ENCODE measurements at regions not wholly inside any gene's neighbourhood (a gene's known extent, or its start where the extent isn't known, plus 50 kb on each side); places are given as distances from the start of the nearest gene placed in this dataset.

DNA sequence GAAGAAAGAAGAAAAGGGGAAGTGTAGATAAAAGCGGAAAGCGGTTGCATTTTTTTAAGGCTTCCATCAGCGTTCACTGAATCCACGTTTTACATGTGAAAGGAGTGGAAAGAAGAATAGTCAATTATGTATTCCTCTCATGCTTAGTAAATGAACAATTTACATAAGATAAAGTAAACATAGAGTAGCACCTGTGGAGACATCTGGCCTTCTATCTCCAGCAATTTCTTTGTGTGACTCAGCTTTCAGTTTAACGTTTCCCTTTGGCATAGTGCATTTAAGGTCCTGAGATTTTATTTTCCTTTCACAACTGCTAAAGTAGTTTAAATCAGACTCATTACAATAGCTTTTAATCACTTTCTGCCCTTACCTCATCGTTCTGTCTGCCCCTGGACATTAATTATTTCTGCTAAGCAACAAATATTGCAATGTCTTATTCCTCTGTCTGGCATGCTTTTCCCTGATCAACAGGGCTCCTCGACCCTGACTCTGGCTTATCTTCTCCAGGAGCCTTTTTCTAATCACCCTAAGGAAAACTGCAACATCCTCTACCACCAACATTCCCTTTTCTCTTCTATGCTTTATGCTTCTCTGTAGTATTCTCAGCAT is 383.5 kb upstream of the VWC2 start:
- TF ChIP-seq, protein P1, sequence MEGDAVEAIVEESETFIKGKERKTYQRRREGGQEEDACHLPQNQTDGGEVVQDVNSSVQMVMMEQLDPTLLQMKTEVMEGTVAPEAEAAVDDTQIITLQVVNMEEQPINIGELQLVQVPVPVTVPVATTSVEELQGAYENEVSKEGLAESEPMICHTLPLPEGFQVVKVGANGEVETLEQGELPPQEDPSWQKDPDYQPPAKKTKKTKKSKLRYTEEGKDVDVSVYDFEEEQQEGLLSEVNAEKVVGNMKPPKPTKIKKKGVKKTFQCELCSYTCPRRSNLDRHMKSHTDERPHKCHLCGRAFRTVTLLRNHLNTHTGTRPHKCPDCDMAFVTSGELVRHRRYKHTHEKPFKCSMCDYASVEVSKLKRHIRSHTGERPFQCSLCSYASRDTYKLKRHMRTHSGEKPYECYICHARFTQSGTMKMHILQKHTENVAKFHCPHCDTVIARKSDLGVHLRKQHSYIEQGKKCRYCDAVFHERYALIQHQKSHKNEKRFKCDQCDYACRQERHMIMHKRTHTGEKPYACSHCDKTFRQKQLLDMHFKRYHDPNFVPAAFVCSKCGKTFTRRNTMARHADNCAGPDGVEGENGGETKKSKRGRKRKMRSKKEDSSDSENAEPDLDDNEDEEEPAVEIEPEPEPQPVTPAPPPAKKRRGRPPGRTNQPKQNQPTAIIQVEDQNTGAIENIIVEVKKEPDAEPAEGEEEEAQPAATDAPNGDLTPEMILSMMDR (IDR thresholded peaks at IDR 0.05), result no peak

- TF ChIP-seq, protein P1 (IDR thresholded peaks at IDR 0.05), result no peak
These were observed 377.2 kb upstream of the VWC2 start for GRCh38 chr7:49396229-49396628.

DNA sequence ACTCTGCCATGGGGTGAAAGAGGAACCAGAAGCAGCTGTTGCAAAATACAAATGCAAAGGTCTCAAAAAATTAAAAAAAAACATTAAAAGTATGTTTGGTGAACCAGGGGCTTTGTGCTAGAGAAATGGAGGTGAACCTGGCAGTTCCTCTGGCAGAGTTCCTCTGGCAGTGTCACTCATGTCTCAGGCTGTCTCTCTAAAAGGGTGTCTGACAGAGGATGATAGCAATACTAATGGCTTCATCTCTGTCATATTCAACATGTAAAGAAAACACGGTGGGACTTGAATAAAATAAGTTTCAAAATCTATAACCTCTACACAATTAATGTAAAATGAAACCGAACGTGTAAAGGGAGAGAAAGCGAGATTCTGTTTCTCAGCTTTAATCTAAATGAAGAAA is 375.7 kb upstream of the VWC2 start:
- TF ChIP-seq, protein P1 (IDR thresholded peaks at IDR 0.05), result no peak

GRCh38 chr7:49398236-49398635 is 375.2 kb upstream of the VWC2 start:
- TF ChIP-seq, protein P1 (IDR thresholded peaks at IDR 0.05), result no peak

DNA sequence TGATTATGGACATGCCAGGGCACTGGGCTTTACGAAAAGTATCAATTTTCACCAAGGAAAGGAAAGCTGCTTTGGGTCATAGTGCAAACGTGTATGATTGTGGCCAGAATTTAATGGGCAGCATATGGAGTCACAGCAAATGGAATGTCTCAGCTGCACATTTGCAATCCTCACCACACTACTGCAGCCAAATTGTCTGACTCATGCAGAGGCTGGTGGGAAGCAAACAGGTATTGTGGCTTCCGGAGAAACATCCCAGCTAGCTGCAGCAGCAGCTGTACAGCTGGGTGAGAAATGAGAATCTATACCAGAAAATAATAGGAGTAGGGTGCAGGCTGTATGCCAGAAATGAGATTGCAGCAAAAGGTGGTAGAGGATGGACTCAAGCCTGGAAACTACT is 374.7 kb upstream of the VWC2 start:
- TF ChIP-seq, protein P1 (IDR thresholded peaks at IDR 0.05), result no peak

DNA sequence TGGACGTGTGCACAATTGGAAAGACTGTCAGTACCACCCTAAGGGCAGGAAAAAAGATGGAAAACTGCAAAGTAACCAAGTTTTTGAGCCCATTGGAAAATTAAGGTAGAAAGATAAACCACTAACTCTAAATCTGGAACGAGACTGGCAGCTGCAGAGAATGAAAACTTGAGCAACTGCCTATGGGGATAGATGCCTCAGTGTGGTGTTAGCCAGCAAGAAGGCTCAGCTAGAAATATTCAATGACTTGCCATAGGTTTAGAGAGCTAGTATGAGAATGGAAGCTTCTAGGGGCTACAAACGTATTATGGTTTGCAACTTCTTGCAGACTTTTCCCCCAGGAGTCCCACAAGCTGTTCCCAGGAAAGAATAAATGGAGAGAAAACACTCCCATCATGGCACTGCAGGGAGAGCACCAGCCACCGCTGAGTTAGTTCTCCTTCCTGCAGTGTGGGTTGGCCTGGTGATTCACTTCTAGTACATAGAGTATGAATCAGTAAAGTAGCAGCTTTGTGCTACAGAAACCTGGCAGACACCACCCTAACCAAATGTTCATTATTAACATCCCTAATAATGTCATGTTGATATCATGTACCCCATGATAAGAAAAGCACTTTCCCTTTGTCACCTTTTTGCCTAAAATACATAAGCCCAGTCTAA is 372.4 kb upstream of the VWC2 start:
- TF ChIP-seq, protein P1 (IDR thresholded peaks at IDR 0.05), result no peak

- TF ChIP-seq, protein P1 (IDR thresholded peaks at IDR 0.05), result no peak
These were observed 369.6 kb upstream of the VWC2 start for GRCh38 chr7:49403844-49404243.
